ENCODE measurements at regions not wholly inside any gene's neighbourhood (a gene's known extent, or its start where the extent isn't known, plus 50 kb on each side); places are given as distances from the start of the nearest gene placed in this dataset.

- TF ChIP-seq, protein P1, sequence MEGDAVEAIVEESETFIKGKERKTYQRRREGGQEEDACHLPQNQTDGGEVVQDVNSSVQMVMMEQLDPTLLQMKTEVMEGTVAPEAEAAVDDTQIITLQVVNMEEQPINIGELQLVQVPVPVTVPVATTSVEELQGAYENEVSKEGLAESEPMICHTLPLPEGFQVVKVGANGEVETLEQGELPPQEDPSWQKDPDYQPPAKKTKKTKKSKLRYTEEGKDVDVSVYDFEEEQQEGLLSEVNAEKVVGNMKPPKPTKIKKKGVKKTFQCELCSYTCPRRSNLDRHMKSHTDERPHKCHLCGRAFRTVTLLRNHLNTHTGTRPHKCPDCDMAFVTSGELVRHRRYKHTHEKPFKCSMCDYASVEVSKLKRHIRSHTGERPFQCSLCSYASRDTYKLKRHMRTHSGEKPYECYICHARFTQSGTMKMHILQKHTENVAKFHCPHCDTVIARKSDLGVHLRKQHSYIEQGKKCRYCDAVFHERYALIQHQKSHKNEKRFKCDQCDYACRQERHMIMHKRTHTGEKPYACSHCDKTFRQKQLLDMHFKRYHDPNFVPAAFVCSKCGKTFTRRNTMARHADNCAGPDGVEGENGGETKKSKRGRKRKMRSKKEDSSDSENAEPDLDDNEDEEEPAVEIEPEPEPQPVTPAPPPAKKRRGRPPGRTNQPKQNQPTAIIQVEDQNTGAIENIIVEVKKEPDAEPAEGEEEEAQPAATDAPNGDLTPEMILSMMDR (conservative IDR thresholded peaks at IDR 0.05), result no peak
- no peak for TF ChIP-seq ZFX (IDR thresholded peaks at IDR 0.05)
Measured at GRCh38 chr12:4109826-4110225, 163.7 kb upstream of the CCND2 start.

All from C4-2B (cell line).